ENCODE measurements at regions not wholly inside any gene's neighbourhood (a gene's known extent, or its start where the extent isn't known, plus 50 kb on each side); places are given as distances from the start of the nearest gene placed in this dataset.

GRCh38 chrX:39563178-39563577 is 534.6 kb downstream of the BCOR start:
- no peak for TF ChIP-seq EZH2 (IDR thresholded peaks at IDR 0.05; ENCODE audit: borderline replicate concordance, low read length)
- no peak for TF ChIP-seq CTCF (IDR thresholded peaks at IDR 0.05; ENCODE audit: low read length)
- no peak overlapping the region for H3K4me2 ChIP-seq (ENCODE audit: low read length)
- H3K9me3 ChIP-seq (ENCODE audit: low read length), result no peaks in the 10 kb centered on the region
- no peak overlapping the region for H2AFZ ChIP-seq (ENCODE audit: low read length)
- H3K9ac ChIP-seq (ENCODE audit: low read length), result no peak overlapping the region
- H3K4me3 ChIP-seq (ENCODE audit: low read depth, low read length, poor library complexity, severe bottlenecking), result no peak overlapping the region
- no peaks in the 10 kb centered on the region for H3K9me2 ChIP-seq (ENCODE audit: low read depth, low read length)
- H4K20me1 ChIP-seq (ENCODE audit: insufficient read depth, low read length), result no peaks in the 10 kb centered on the region
- no peaks in the 10 kb centered on the region for H3K4me1 ChIP-seq (ENCODE audit: insufficient read depth, low read length, severe bottlenecking)
- H3F3A ChIP-seq (ENCODE audit: insufficient read depth, low read length), result no peaks in the 10 kb centered on the region
- H3K27me3 ChIP-seq (ENCODE audit: insufficient read depth, low read length), result no peaks in the 10 kb centered on the region
- H3K27ac ChIP-seq (ENCODE audit: low read depth, low read length, poor library complexity, severe bottlenecking), result no peak overlapping the region
- H3K79me2 ChIP-seq (ENCODE audit: insufficient read depth, low read length), result no peaks in the 10 kb centered on the region
- no peaks in the 10 kb centered on the region for H3K36me3 ChIP-seq (ENCODE audit: insufficient read depth, low read length)

- Histone ChIP-seq H3K79me2 (ENCODE audit: insufficient read depth, low read length) (no peaks in the 10 kb centered on the region), H3K9ac (ENCODE audit: low read length) (no peak overlapping the region), H3K9me3 (ENCODE audit: low read length) (no peaks in the 10 kb centered on the region), H3K9me2 (ENCODE audit: low read depth, low read length) (no peaks in the 10 kb centered on the region), H3F3A (ENCODE audit: insufficient read depth, low read length) (no peaks in the 10 kb centered on the region), H3K4me1 (ENCODE audit: insufficient read depth, low read length, severe bottlenecking) (no peaks in the 10 kb centered on the region), H3K27ac (ENCODE audit: low read depth, low read length, poor library complexity, severe bottlenecking) (no peak overlapping the region), H3K4me2 (ENCODE audit: low read length) (no peak overlapping the region), H3K36me3 (ENCODE audit: insufficient read depth, low read length) (no peaks in the 10 kb centered on the region), H4K20me1 (ENCODE audit: insufficient read depth, low read length) (no peaks in the 10 kb centered on the region), H3K27me3 (ENCODE audit: insufficient read depth, low read length) (no peaks in the 10 kb centered on the region), H3K4me3 (ENCODE audit: low read depth, low read length, poor library complexity, severe bottlenecking) (no peak overlapping the region), H2AFZ (ENCODE audit: low read length) (no peak overlapping the region)
- TF ChIP-seq CTCF (IDR thresholded peaks at IDR 0.05; ENCODE audit: low read length), result no peak
Observed at GRCh38 chrX:39564751-39565150, 533.0 kb downstream of the BCOR start.

GRCh38 chrX:39574178-39574577 is 523.6 kb downstream of the BCOR start:
- Histone ChIP-seq H3K27ac (ENCODE audit: low read depth, low read length, poor library complexity, severe bottlenecking) (no peak overlapping the region), H3K9ac (ENCODE audit: low read length) (no peak overlapping the region), H3K9me2 (ENCODE audit: low read depth, low read length) (no peaks in the 10 kb centered on the region), H3F3A (ENCODE audit: insufficient read depth, low read length) (no peaks in the 10 kb centered on the region), H3K4me1 (ENCODE audit: insufficient read depth, low read length, severe bottlenecking) (no peaks in the 10 kb centered on the region), H3K4me2 (ENCODE audit: low read length) (no peak overlapping the region), H3K79me2 (ENCODE audit: insufficient read depth, low read length) (no peaks in the 10 kb centered on the region), H2AFZ (ENCODE audit: low read length) (no peak overlapping the region), H3K27me3 (ENCODE audit: insufficient read depth, low read length) (no peaks in the 10 kb centered on the region), H3K9me3 (ENCODE audit: low read length) (no peaks in the 10 kb centered on the region), H3K4me3 (ENCODE audit: low read depth, low read length, poor library complexity, severe bottlenecking) (no peak overlapping the region), H3K36me3 (ENCODE audit: insufficient read depth, low read length) (no peaks in the 10 kb centered on the region), H4K20me1 (ENCODE audit: insufficient read depth, low read length) (no peaks in the 10 kb centered on the region)
- TF ChIP-seq EZH2 (IDR thresholded peaks at IDR 0.05; ENCODE audit: borderline replicate concordance, low read length) (no peak), CTCF (IDR thresholded peaks at IDR 0.05; ENCODE audit: low read length) (no peak)
